Astrocyte (in vitro differentiated cells and primary cell): ENCODE measurements at regions not wholly inside any gene's neighbourhood (a gene's known extent, or its start where the extent isn't known, plus 50 kb on each side); places are given as distances from the start of the nearest gene placed in this dataset.
A peak's percentile ranks its signal among the peaks of the same experiment; 100 is the strongest.

Experiments
- DNase-seq: peaks from one replicate; pipeline ENCODE4 v3.0.0-alpha.2; 2010; ENCODE audit warnings: low read depth
- FAIRE-seq: peaks from 2 replicates; lab custom pipeline; 2011; peaks lifted over from hg19 to GRCh38; lab: Jason Lieb, UNC
- H2AFZ ChIP-seq: 2 replicates; pipeline ENCODE4 v1.6.0; 2012; ENCODE audit warnings: low read depth, low read length, inconsistent platforms
- H3K27ac ChIP-seq: 2 replicates; pipeline ENCODE4 v1.5.1; 2011; ENCODE audit warnings: low read depth, low read length, inconsistent platforms
- H3K27me3 ChIP-seq: 2 replicates; pipeline ENCODE4 v1.6.0; 2011; ENCODE audit warnings: low read length, inconsistent platforms; ENCODE audit not compliant: insufficient read depth
- H3K36me3 ChIP-seq: 2 replicates; pipeline ENCODE4 v1.5.1; 2011; ENCODE audit warnings: low read length, inconsistent platforms; ENCODE audit not compliant: insufficient read depth
- H3K4me1 ChIP-seq: 2 replicates; pipeline ENCODE4 v1.5.1; 2011; ENCODE audit warnings: low read length, inconsistent platforms; ENCODE audit not compliant: insufficient read depth
- H3K4me2 ChIP-seq: 2 replicates; pipeline ENCODE4 v1.6.0; 2012; ENCODE audit warnings: low read length, inconsistent platforms
- H3K4me3 ChIP-seq: 2 replicates; pipeline ENCODE4 v1.5.1; 2011; ENCODE audit warnings: low read depth, mild to moderate bottlenecking, low read length, inconsistent platforms; ENCODE audit not compliant: insufficient read depth
- H3K79me2 ChIP-seq: 2 replicates; pipeline ENCODE4 v1.6.0; 2012; ENCODE audit warnings: mild to moderate bottlenecking, low read length, inconsistent platforms; ENCODE audit not compliant: insufficient read depth
- H3K9ac ChIP-seq: 2 replicates; pipeline ENCODE4 v1.6.0; 2012; ENCODE audit warnings: mild to moderate bottlenecking, low read length, inconsistent platforms
- H3K9me3 ChIP-seq: 2 replicates; pipeline ENCODE4 v1.5.1; 2012; ENCODE audit warnings: low read depth, mild to moderate bottlenecking, low read length, inconsistent platforms; ENCODE audit not compliant: insufficient read depth
- H4K20me1 ChIP-seq: 2 replicates; pipeline ENCODE4 v1.6.0; 2012; ENCODE audit warnings: low read length, inconsistent platforms; ENCODE audit not compliant: insufficient read depth
- H3K27ac Mint-ChIP-seq: one replicate; pipeline ENCODE4 v1.8.0; 2021; ENCODE audit warnings: mild to moderate bottlenecking, mixed read lengths; ENCODE audit not compliant: unreplicated experiment
- H3K27me3 Mint-ChIP-seq: one replicate; pipeline ENCODE4 v1.8.0; 2021; ENCODE audit warnings: low read depth, mixed read lengths; ENCODE audit not compliant: unreplicated experiment
- H3K36me3 Mint-ChIP-seq: one replicate; pipeline ENCODE4 v1.8.0; 2021; ENCODE audit warnings: low read depth, mixed read lengths; ENCODE audit not compliant: unreplicated experiment
- H3K4me1 Mint-ChIP-seq: one replicate; pipeline ENCODE4 v1.8.0; 2021; ENCODE audit warnings: low read depth, mixed read lengths; ENCODE audit not compliant: unreplicated experiment
- H3K4me3 Mint-ChIP-seq: one replicate; pipeline ENCODE4 v1.8.0; 2021; ENCODE audit warnings: mild to moderate bottlenecking, moderate library complexity, mixed read lengths; ENCODE audit not compliant: unreplicated experiment
- H3K9me3 Mint-ChIP-seq: one replicate; pipeline ENCODE4 v1.8.0; 2021; ENCODE audit warnings: mild to moderate bottlenecking, mixed read lengths; ENCODE audit not compliant: unreplicated experiment
- CTCF ChIP-seq: IDR thresholded peaks from 2 replicates; pipeline ENCODE4 v1.5.1; 2011; ENCODE audit warnings: low read depth, mild to moderate bottlenecking, inconsistent platforms, low read length, moderate library complexity; ENCODE audit not compliant: insufficient read depth
- EZH2 ChIP-seq: IDR thresholded peaks from 2 replicates; pipeline ENCODE4 v1.6.1; 2012; ENCODE audit warnings: mild to moderate bottlenecking, low read length, inconsistent platforms; ENCODE audit not compliant: insufficient read depth

GRCh38 chr5:50967009-50967562 lies 300.6 kb downstream of the PARP8 start:
- Histone ChIP-seq H3K79me2 (no peaks in the 10 kb centered on the region), H3K9ac (no peak overlapping the region), H3K4me3 (no peak overlapping the region), H3K4me1 (peaks cover 9% of the 10 kb centered on the region), H3K27ac (no peak overlapping the region), H2AFZ (no peak overlapping the region), H3K27me3 (peaks cover 81% of the 10 kb centered on the region), H4K20me1 (no peaks in the 10 kb centered on the region), H3K9me3 (peaks cover 9% of the 10 kb centered on the region), H3K4me2 (no peak overlapping the region), H3K36me3 (no peaks in the 10 kb centered on the region)
- no peak for FAIRE-seq
- Mint-ChIP-seq H3K36me3 (no peaks in the 10 kb centered on the region), H3K27ac (no peak overlapping the region), H3K9me3 (no peaks in the 10 kb centered on the region), H3K27me3 (peaks cover 86% of the 10 kb centered on the region), H3K4me1 (peaks cover 5% of the 10 kb centered on the region), H3K4me3 (peak overlapping the region; percentile 21)
- no peak for TF ChIP-seq CTCF
- peak; percentile 13 for TF ChIP-seq EZH2
- no peak for DNase-seq

GRCh38 chr5:50967563-50968355 lies 301.3 kb downstream of the PARP8 start:
- TF ChIP-seq CTCF (no peak), EZH2 (no peak)
- Histone ChIP-seq H3K4me1 (peaks cover 9% of the 10 kb centered on the region), H3K79me2 (no peaks in the 10 kb centered on the region), H4K20me1 (no peaks in the 10 kb centered on the region), H3K9me3 (peaks cover 9% of the 10 kb centered on the region), H2AFZ (no peak overlapping the region), H3K27me3 (peaks cover 81% of the 10 kb centered on the region), H3K27ac (no peak overlapping the region), H3K36me3 (no peaks in the 10 kb centered on the region), H3K4me2 (peak overlapping the region; percentile 29), H3K4me3 (no peak overlapping the region), H3K9ac (no peak overlapping the region)
- peak overlapping the region; percentile 21 for H3K4me3 Mint-ChIP-seq
- no peaks in the 10 kb centered on the region for H3K36me3 Mint-ChIP-seq
- H3K27me3 Mint-ChIP-seq: peaks cover 86% of the 10 kb centered on the region
- DNase-seq: no peak
- H3K9me3 Mint-ChIP-seq: no peaks in the 10 kb centered on the region
- H3K27ac Mint-ChIP-seq: no peak overlapping the region
- no peak for FAIRE-seq
- H3K4me1 Mint-ChIP-seq: peaks cover 5% of the 10 kb centered on the region
